Peyer's patch (tissue), 4 donors: ENCODE measurements at regions not wholly inside any gene's neighbourhood (a gene's known extent, or its start where the extent isn't known, plus 50 kb on each side); places are given as distances from the start of the nearest gene placed in this dataset.

Source experiments
- POLR2A ChIP-seq, 2 donors: fragments of 450-650 bp; IDR thresholded peaks; one replicate each; pipeline ENCODE4 v1.5.1; 2017; ENCODE audit warnings: antibody characterized with exemption in 2 of 2, mild to moderate bottlenecking in 2 of 2, moderate library complexity in 2 of 2
- TF ChIP-seq, protein P1 (sequence below), 6 experiments: fragments of 450-650 bp in 4 of 6; fragments of 200-600 bp in 2 of 6; sonication (generic) in 1 of 6; IDR thresholded peaks; one replicate each; pipeline ENCODE4 v1.5.1; 2017 to 2019; ENCODE audit warnings: antibody characterized with exemption in 6 of 6, mild to moderate bottlenecking in 3 of 6, moderate library complexity in 1 of 6

DNA sequence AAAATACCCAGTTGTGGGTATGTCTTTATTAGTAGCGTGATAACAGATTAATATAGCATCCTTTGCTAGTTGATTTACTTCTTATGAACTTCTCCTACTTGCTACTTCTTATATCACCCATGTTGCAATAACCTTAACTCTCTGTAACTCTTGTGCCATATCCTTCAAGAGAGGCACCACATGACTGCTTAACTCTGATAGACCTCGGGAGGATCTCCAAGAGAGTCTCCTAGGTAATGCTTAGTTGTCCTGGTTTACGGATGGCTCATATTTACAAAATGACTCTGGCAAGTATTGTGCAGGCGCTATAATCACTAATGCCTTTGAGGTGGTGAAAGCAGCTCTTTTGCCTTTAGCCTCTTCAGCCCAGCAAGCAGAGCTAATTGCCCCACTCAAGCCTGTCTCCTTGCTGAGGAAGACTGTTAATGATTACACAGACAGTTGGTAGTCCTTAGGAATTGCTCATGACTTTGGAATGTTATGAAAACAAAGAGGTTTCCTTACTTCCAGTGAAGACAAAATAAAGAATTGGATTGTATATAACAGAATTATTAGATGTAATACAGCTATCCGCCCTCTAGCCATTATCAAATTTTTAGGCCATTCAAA, 1305.8 kb downstream of the PCDH7 start:
- TF ChIP-seq, protein P1, sequence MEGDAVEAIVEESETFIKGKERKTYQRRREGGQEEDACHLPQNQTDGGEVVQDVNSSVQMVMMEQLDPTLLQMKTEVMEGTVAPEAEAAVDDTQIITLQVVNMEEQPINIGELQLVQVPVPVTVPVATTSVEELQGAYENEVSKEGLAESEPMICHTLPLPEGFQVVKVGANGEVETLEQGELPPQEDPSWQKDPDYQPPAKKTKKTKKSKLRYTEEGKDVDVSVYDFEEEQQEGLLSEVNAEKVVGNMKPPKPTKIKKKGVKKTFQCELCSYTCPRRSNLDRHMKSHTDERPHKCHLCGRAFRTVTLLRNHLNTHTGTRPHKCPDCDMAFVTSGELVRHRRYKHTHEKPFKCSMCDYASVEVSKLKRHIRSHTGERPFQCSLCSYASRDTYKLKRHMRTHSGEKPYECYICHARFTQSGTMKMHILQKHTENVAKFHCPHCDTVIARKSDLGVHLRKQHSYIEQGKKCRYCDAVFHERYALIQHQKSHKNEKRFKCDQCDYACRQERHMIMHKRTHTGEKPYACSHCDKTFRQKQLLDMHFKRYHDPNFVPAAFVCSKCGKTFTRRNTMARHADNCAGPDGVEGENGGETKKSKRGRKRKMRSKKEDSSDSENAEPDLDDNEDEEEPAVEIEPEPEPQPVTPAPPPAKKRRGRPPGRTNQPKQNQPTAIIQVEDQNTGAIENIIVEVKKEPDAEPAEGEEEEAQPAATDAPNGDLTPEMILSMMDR (IDR thresholded peaks at IDR 0.05) = no peak
- TF ChIP-seq POLR2A (IDR thresholded peaks at IDR 0.05) = no peak
